ENCODE measurements at regions not wholly inside any gene's neighbourhood (a gene's known extent, or its start where the extent isn't known, plus 50 kb on each side); places are given as distances from the start of the nearest gene placed in this dataset.
A peak's percentile ranks its signal among the peaks of the same experiment; 100 is the strongest.

DNA sequence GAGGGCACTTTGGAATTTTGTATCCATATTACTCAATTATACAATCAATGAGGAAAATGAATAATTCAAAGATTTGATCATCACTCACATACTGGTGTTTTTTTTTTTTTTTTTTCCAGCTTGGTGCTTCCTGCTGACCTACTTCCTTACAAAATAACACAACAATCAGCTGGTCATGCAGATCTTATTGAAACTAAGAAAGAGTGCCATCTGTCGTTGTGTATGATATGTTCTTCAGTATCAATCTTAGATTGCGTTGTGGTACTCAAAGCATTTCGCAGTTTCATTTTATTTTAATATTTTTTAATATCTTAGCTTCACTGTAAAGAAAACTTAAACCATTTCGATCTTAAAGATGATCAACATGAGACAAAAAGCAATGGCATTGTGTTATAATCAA is 155.6 kb downstream of the OGFRL1 start:
- peak; percentile 23 for DNase-seq

DNA sequence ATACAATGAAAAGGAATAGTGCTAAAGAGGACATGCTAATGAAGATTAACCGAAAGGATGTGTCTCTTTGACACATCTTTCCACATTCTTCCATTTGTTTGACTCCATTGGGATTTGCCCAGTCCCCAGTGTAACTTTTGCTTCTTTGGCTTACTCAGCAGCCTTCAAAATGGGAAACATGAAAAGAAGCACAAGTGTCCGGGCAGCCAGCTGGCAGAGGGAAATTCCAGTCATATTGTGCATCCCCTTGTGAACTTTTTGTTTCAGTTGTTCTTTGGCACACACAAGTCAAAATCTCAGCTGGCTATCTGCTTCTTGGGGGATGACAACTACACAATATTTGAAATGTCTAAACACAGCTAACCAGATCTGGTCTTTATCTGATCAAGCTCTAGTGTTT is 157.4 kb downstream of the OGFRL1 start:
- DNase-seq, result no peak

DNA sequence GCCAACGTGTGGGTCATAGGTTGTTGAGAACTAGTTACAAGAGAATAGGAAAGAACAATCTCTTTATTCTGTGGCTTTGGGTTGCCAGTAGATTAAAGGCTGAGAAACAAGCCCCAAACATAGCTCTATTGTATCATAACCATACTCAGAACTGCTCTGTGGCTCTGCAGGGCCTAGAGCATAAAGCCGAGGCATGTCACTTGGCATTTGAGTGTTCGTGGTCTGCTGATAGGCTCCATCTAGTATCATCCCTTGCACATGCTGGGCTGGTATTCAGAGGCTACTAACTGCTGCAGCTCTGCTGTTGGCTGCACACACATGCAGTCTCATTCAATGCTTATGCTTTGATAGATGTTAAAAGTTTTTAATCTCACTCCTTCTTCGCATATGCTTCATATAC is 157.9 kb downstream of the OGFRL1 start:
- DNase-seq, result no peak

DNA sequence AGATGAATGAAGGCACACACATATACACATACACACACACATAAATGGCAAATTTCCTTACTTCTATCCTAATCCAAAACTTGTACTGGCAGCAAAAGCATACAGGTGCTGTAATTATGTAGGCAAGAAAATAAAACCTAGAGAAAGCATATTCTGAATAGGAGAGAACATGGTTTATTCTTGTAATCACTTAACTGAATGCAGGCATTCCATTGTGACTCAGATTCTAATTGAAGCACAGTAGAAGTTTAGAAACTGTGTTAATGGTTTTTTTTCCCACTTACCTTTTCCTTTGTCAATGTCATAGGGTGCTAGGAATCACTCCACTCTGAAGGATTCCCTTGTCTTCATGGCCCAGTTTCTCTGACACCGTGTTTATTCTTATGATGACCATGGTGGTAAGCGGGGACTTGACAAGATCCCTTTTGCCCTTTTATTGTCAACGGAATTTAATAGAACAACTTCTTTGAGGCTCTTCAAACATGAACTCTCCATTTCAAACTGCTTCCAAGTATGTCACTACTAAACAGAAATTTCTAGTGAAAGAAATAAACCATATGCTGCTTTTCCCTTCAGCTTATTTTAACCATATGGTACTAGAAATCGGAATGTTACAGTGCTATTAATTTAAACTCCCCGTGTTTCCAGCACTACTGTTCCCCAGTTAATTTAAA is 164.2 kb downstream of the OGFRL1 start:
- DNase-seq, result no peak

DNA sequence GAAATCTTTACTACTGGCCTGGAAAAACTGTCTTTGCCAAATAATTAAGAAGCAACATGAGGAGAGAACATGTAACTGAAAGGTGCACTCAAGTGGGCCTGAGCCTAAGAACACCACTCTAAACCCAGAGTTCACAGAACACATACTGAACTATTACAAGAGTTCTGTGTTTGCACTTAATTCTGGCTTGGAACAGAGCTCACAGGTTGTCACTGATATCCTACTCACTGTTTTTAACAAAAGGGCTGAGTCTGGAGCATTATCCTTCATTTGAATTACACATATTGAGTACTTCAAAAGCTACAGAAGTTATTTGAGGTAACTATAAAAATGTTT is 164.7 kb downstream of the OGFRL1 start:
- DNase-seq, result no peak

DNA sequence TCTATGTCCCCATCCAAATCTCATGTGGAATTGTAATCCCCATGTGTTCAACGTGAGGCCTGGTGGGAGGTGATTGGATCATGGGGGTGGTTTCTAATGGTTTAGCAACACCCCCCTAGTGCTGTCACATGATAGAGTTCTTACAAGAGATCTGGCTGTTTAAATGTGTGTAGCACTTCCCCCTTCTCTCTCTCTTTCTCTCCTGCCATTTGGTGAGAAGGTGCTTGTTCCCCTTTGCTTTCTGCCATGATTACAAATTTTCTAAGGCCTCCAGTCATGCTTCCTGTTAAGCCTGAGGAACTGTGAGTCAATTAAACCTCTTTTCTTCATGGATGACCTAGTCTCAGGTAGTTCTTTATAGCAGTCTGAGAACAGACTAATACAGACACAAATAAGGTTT is 165.4 kb downstream of the OGFRL1 start:
- DNase-seq, result no peak

GRCh38 chr6:71457929-71458328 is 169.3 kb downstream of the OGFRL1 start:
- no peak for DNase-seq

GRCh38 chr6:71459162-71459561 is 170.6 kb downstream of the OGFRL1 start:
- no peak for DNase-seq

- DNase-seq, result peak; percentile 31
These were observed 172.3 kb downstream of the OGFRL1 start for GRCh38 chr6:71460933-71461332.

DNA sequence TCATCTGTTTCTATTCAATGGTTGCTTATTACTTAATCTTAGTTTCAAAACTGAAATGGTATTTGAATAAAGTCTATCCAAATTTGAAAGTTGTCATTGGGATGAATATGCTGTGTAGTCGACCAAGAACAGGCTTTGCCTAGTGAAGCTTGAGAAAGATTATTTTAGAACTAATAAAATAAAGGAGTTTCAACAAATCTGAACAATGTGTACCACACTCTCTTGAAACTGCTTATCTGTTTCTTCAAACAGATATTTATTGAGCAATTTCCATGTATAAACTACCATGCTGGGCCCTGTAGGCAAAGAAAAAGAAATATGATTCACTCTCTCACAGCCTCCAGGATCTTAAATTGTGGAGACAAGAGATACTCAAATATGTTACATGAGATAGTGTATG is 174.4 kb downstream of the OGFRL1 start:
- DNase-seq, result no peak

DNA sequence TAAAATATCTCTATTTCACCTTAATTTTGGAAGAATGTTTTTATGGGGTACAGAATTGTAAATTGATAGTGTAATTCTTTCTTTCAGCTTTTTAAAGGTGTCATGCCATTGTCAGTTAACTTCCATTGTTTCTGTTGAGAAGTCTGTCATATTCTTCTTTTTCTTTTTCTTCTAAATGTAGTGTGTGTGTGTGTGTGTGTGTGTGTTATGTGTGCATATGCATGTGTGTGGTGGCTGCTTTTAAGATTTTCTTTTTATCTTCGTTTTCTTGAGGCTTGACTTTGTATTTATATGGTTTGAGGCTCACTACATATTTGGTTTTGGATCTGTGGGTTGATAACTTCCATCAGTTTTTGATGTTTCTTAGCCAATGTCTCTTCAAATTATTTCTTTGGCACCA is 176.5 kb downstream of the OGFRL1 start:
- no peak for DNase-seq

DNA sequence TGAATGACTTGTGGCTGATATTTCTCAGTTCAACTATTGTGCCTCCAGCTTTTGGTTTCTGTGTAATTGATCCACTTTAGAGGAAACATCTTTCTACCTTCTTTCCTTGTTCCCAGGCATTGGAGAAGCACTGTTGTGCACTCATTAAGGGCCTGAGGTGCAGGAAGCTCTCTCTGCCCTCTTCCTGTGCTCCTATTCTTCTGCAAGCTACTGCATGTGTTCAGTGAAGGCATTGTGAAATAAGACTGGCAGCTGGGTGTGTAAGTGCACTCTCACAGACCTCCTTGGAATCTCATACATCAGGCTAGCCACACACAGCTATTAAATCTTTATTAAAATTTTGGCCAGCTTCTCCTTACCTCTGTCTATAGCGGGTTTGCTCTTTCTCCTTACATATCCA is 177.8 kb downstream of the OGFRL1 start:
- DNase-seq, result no peak

DNA sequence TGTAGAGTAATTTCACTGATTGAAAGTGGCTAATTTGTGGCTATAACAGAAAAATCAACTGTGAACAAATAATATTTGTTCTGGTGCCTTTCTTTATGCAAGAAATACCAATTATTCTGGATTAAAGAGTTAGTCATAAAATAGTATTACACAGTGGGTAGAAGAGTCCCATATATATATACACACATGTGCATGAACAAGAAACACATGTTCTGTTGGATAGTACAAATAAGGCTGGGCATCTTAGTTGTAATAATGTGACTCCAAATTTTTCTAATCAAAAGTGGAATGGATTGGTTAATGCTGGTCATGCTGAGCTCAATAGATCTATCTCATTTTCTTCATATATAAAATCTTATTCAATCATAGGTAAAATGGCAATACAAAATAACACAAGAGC is 179.4 kb downstream of the OGFRL1 start:
- no peak for DNase-seq

- peak; percentile 97 for DNase-seq
These were observed 180.5 kb downstream of the OGFRL1 start for GRCh38 chr6:71468841-71469700.

- DNase-seq, result no peak
These were observed 183.1 kb downstream of the OGFRL1 start for GRCh38 chr6:71471718-71472117.

DNA sequence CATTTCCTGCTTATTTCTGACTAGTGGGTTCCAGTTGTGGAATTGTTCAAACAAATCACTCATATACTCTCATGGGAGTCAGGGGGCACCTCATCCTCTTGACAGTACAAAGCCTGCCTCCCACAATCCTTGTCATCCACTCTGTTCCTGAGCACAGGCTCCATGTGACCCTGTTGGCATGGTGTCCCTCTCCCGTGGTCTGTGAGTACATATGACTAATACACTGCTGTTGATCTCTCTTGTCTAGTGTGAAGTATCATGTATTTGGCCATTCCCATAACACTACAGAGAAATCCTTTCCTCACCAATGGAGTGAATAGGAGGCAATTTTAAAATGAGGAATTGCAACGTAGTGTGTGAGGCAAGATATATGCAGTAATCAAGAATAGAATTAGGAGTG is 185.3 kb downstream of the OGFRL1 start:
- peak; percentile 90 for DNase-seq

DNA sequence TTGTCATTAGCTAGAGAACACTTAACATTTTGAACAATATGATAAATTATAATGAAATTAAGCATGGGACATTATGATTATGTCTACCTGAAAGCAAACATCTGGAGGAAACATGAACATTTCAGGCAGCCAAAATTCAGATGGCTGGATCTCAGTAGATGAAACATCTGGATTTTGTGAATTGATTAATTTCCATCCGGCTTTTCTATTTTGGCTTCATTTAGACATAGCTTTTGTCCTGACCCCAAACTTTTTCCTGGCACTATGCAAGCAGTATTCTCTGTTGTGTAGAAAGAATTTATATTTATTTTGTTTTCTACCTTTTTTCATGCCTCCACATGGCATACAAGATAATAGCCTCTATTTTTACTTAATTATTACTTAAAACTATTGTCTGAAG is 186.3 kb downstream of the OGFRL1 start:
- DNase-seq, result no peak

GRCh38 chr6:71476371-71476770 is 187.8 kb downstream of the OGFRL1 start:
- DNase-seq, result no peak

DNA sequence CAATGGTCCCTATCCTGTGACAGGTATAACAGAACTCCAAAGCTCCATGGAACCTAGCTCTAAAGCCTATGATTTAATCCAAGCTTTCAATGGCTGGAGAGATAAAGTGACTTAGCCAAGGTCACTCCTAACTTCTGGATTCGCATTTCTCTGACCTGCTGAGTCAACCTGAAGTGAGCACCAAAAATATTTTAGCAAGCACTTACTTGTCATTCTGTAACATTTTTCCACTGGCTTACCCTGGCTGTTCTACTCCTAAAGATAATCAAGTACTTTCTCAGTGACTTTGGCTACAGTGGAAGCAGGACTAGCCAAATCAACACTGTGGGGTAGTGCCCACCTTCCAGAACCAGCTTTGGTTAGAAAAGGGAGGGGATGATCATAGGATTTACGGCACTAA is 188.3 kb downstream of the OGFRL1 start:
- DNase-seq, result no peak

DNA sequence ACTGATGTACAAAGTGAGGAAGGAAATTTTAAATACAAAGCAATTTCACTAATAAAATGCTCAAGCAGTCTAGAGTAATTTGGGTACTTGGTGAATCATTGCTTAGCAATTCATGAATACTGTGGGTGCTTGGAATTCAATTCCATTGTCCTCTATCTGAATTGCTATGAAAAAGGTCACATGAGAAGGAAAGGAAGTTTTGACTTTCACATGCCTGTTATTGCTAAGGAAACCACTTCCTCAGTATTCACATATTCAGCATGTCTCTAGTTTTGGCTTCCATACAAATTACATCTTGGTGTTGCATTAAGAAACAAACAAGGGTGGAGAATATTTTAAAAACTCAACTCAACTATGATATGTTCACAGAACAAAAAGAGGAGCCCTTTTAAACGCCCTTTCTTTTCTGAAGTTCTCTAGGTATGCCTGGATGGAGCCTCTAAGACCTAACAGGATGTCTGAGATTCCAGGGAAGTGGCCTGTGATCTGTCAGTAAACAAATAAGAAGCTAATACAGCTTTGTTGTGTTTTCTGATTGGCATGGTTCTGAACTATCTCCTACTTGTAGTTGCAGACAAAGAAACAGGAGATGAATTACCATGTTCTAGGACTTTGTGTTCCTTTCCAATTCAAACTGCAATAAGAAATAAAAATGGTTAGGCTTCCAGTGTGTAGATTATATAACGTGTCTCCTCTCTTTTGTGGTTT is 190.4 kb downstream of the OGFRL1 start:
- peak; percentile 94 for DNase-seq

DNA sequence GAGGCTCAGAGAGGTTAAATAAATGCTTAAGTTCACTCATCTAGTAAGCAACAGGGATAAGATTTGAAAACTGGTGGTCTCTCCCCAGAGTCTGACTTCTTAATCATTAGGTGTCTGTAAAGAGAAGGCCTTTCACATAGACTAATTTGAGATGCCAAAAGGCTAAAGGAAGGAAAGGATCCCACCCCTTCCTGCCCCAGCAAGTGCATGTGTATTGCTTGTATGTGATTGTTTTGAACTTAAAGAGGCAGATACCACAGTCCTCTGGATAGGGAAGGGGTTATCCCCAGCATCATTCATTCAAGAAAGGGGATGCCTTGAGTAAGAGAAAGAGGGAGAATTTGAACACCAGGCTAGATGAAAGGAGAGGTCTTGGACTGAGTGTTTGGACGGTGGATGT is 192.0 kb downstream of the OGFRL1 start:
- DNase-seq, result no peak

DNA sequence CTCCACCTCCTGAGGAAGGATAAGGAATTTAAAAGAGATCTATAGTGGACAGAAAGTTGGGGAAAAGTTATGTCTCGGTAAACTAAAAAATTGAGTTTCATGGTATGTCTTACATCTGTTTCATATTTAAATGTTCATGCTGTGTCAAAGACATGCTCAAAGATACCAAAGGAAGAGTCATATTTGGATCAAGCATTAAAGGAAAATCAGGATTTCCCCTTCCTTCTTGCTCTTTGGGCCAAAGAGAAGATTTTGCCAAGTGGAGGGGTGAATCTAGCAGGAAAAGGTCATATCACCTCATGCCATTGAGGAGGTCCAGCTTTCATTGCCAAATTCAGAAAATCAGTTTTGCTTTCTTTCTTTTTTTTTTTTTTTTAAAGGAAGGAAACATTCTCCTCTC is 192.4 kb downstream of the OGFRL1 start:
- DNase-seq, result no peak

GRCh38 chr6:71481801-71482200 is 193.2 kb downstream of the OGFRL1 start:
- DNase-seq, result peak; percentile 48

DNA sequence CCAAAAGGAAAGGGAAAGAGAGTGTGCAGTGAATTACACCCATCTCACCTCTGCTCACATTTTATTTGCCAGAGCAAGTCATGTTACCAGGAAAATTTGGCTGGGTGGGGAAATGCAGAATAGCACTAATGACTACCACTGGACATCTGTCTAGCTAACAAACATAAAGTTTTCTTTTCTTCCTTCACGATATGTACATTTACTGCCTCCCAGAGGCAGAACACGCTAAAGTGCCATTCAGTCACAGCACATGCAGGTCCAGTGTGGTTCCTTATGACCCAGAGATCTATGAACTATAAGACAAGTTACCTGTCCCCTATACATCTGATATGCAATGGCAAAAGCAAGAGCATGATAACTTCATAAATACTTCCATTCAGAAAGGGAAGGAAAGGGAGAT is 194.1 kb downstream of the OGFRL1 start:
- peak; percentile 32 for DNase-seq

Data from kidney glomerular epithelial cell (primary cell).